CD4-positive, CD25-positive, alpha-beta regulatory T cell (primary cell): ENCODE measurements at regions not wholly inside any gene's neighbourhood (a gene's known extent, or its start where the extent isn't known, plus 50 kb on each side); places are given as distances from the start of the nearest gene placed in this dataset.

Experiments used
- ATAC-seq, 2 donors: fragments of 150-1000 bp; cut with Tn5 transposase; one replicate each; pipeline ENCODE4 v1.10.0; 2021; ENCODE audit warnings: low read depth in 2 of 2, moderate number of reproducible peaks in 2 of 2, moderate library complexity in 1 of 2
- DNase-seq, 3 donors: peaks; one replicate each; pipeline versions ENCODE4 v3.0.0 to v3.0.0-alpha.2; 2012 to 2022; ENCODE audit warnings: mixed read lengths in 1 of 3
- H3K27ac ChIP-seq: one replicate; pipeline ENCODE4 v1.7.0; 2013; ENCODE audit warnings: mild to moderate bottlenecking, low read length; ENCODE audit not compliant: insufficient read depth, poor library complexity, severe bottlenecking
- H3K27me3 ChIP-seq: one replicate; pipeline ENCODE4 v1.7.0; 2013; ENCODE audit warnings: low read length; ENCODE audit not compliant: control insufficient read depth, insufficient read depth
- H3K36me3 ChIP-seq: one replicate; pipeline ENCODE4 v1.7.0; 2013; ENCODE audit warnings: mild to moderate bottlenecking, low read length, moderate library complexity; ENCODE audit not compliant: control insufficient read depth, insufficient read depth
- H3K4me1 ChIP-seq: 2 replicates; pipeline ENCODE4 v1.7.0; 2013; ENCODE audit warnings: mild to moderate bottlenecking, low read length; ENCODE audit not compliant: insufficient read depth, control insufficient read depth, poor library complexity, severe bottlenecking
- H3K4me3 ChIP-seq: one replicate; pipeline ENCODE4 v1.7.0; 2013; ENCODE audit warnings: low read depth, mild to moderate bottlenecking, low read length, moderate library complexity
- H3K9me3 ChIP-seq, 2 experiments: 1 replicate in 1 of 2; 2 replicates in 1 of 2; pipeline ENCODE4 v1.7.0; 2013; ENCODE audit warnings: low read length in 2 of 2, mild to moderate bottlenecking in 1 of 2, moderate library complexity in 1 of 2; ENCODE audit not compliant: control insufficient read depth in 2 of 2
- H3K27ac Mint-ChIP-seq, 3 donors: one replicate each; pipeline ENCODE4 v1.8.0; 2020 to 2022; ENCODE audit warnings: mild to moderate bottlenecking in 3 of 3, mixed read lengths in 3 of 3, moderate library complexity in 2 of 3
- H3K27me3 Mint-ChIP-seq: one replicate; pipeline ENCODE4 v1.8.0; 2022; ENCODE audit warnings: mild to moderate bottlenecking, mixed read lengths
- H3K36me3 Mint-ChIP-seq: one replicate; pipeline ENCODE4 v1.8.0; 2020; ENCODE audit warnings: mixed read lengths
- H3K4me1 Mint-ChIP-seq, 4 donors: one replicate each; pipeline ENCODE4 v1.8.0; 2020 to 2022; ENCODE audit warnings: mixed read lengths in 4 of 4, mild to moderate bottlenecking in 1 of 4
- H3K4me3 Mint-ChIP-seq, 4 donors: one replicate each; pipeline ENCODE4 v1.8.0; 2020 to 2022; ENCODE audit warnings: mild to moderate bottlenecking in 4 of 4, mixed read lengths in 4 of 4, moderate library complexity in 3 of 4
- H3K9me3 Mint-ChIP-seq, 7 donors: one replicate each; pipeline ENCODE4 v1.8.0; 2020 to 2022; ENCODE audit warnings: mixed read lengths in 7 of 7, mild to moderate bottlenecking in 3 of 7, moderate library complexity in 2 of 7

GRCh38 chr1:106908689-106909088 lies 147.8 kb upstream of the PRMT6 start:
- ATAC-seq (no peak), DNase-seq (no peak)
- no peaks in the 10 kb centered on the region for H3K4me1 ChIP-seq
- Mint-ChIP-seq H3K4me3 (no peak overlapping the region), H3K27me3 (no peaks in the 10 kb centered on the region), H3K4me1 (no peaks in the 10 kb centered on the region), H3K9me3 (peaks cover 0 to 10% (median 0%) of the 10 kb centered on the region in 7 donors), H3K27ac (no peak overlapping the region), H3K36me3 (no peaks in the 10 kb centered on the region)
- no peaks in the 10 kb centered on the region for H3K9me3 ChIP-seq
- H3K27ac ChIP-seq, result no peak overlapping the region
- H3K36me3 ChIP-seq, result no peaks in the 10 kb centered on the region
- H3K4me3 ChIP-seq, result no peak overlapping the region
- no peaks in the 10 kb centered on the region for H3K27me3 ChIP-seq

- DNase-seq (no peak), ATAC-seq (no peak)
- H3K4me1 Mint-ChIP-seq, result no peaks in the 10 kb centered on the region
- no peak overlapping the region for H3K27ac Mint-ChIP-seq
- Histone ChIP-seq H3K27ac (no peak overlapping the region), H3K27me3 (no peaks in the 10 kb centered on the region), H3K36me3 (no peaks in the 10 kb centered on the region), H3K4me1 (no peaks in the 10 kb centered on the region), H3K4me3 (no peak overlapping the region), H3K9me3 (no peaks in the 10 kb centered on the region)
- H3K9me3 Mint-ChIP-seq, result peaks cover 0 to 3% (median 0%) of the 10 kb centered on the region in 7 donors
- H3K27me3 Mint-ChIP-seq, result no peaks in the 10 kb centered on the region
- H3K36me3 Mint-ChIP-seq, result no peaks in the 10 kb centered on the region
- H3K4me3 Mint-ChIP-seq, result no peak overlapping the region
Measured at GRCh38 chr1:106910798-106911197, 145.7 kb upstream of the PRMT6 start.

GRCh38 chr1:106912131-106912530 lies 144.3 kb upstream of the PRMT6 start:
- H3K4me1 Mint-ChIP-seq, result no peaks in the 10 kb centered on the region
- no peaks in the 10 kb centered on the region for H3K4me1 ChIP-seq
- H3K36me3 ChIP-seq, result no peaks in the 10 kb centered on the region
- no peak overlapping the region for H3K4me3 ChIP-seq
- ATAC-seq (no peak), DNase-seq (no peak)
- peaks cover 0 to 3% (median 0%) of the 10 kb centered on the region in 7 donors for H3K9me3 Mint-ChIP-seq
- H3K27me3 ChIP-seq, result no peaks in the 10 kb centered on the region
- no peaks in the 10 kb centered on the region for H3K9me3 ChIP-seq
- no peak overlapping the region for H3K27ac ChIP-seq
- no peaks in the 10 kb centered on the region for H3K27me3 Mint-ChIP-seq
- H3K4me3 Mint-ChIP-seq, result no peak overlapping the region
- H3K36me3 Mint-ChIP-seq, result no peaks in the 10 kb centered on the region
- no peak overlapping the region for H3K27ac Mint-ChIP-seq

GRCh38 chr1:106921186-106921585 lies 135.3 kb upstream of the PRMT6 start:
- Mint-ChIP-seq H3K9me3 (no peaks in the 10 kb centered on the region), H3K4me1 (no peaks in the 10 kb centered on the region), H3K36me3 (no peaks in the 10 kb centered on the region), H3K4me3 (no peak overlapping the region), H3K27me3 (no peaks in the 10 kb centered on the region), H3K27ac (no peak overlapping the region)
- no peak for DNase-seq
- H3K36me3 ChIP-seq, result no peaks in the 10 kb centered on the region
- H3K4me3 ChIP-seq, result no peak overlapping the region
- H3K9me3 ChIP-seq, result no peaks in the 10 kb centered on the region
- ATAC-seq, result no peak
- H3K27ac ChIP-seq, result no peak overlapping the region
- H3K4me1 ChIP-seq, result no peaks in the 10 kb centered on the region
- no peaks in the 10 kb centered on the region for H3K27me3 ChIP-seq

- no peaks in the 10 kb centered on the region for H3K4me1 Mint-ChIP-seq
- no peak for DNase-seq
- H3K27ac Mint-ChIP-seq, result no peak overlapping the region
Measured at GRCh38 chr1:106924360-106924759, 132.1 kb upstream of the PRMT6 start.

GRCh38 chr1:106925750-106926149 lies 130.7 kb upstream of the PRMT6 start:
- Mint-ChIP-seq H3K4me3 (no peak overlapping the region), H3K27me3 (no peaks in the 10 kb centered on the region), H3K27ac (no peak overlapping the region), H3K9me3 (peaks cover 0 to 7% (median 5%) of the 10 kb centered on the region in 7 donors), H3K4me1 (no peaks in the 10 kb centered on the region), H3K36me3 (no peaks in the 10 kb centered on the region)
- Histone ChIP-seq H3K9me3 (no peaks in the 10 kb centered on the region), H3K27me3 (no peaks in the 10 kb centered on the region), H3K36me3 (no peaks in the 10 kb centered on the region), H3K4me3 (no peak overlapping the region), H3K27ac (no peak overlapping the region), H3K4me1 (no peaks in the 10 kb centered on the region)
- ATAC-seq (no peak), DNase-seq (no peak)

More at GRCh38 chr1:106924360-106924759, 132.1 kb upstream of the PRMT6 start:
- no peak overlapping the region for H3K4me3 ChIP-seq
- Mint-ChIP-seq H3K36me3 (no peaks in the 10 kb centered on the region), H3K4me3 (no peak overlapping the region), H3K9me3 (peaks cover 0 to 5% (median 0%) of the 10 kb centered on the region in 7 donors), H3K27me3 (no peaks in the 10 kb centered on the region)
- H3K4me1 ChIP-seq, result no peaks in the 10 kb centered on the region
- H3K27me3 ChIP-seq, result no peaks in the 10 kb centered on the region
- no peaks in the 10 kb centered on the region for H3K36me3 ChIP-seq
- ATAC-seq, result no peak
- H3K9me3 ChIP-seq, result no peaks in the 10 kb centered on the region
- H3K27ac ChIP-seq, result no peak overlapping the region

GRCh38 chr1:106926803-106927582 lies 129.5 kb upstream of the PRMT6 start:
- no peaks in the 10 kb centered on the region for H3K36me3 ChIP-seq
- DNase-seq (no peak), ATAC-seq (no peak)
- Mint-ChIP-seq H3K4me1 (no peaks in the 10 kb centered on the region), H3K27me3 (no peaks in the 10 kb centered on the region), H3K9me3 (peaks cover 0 to 8% (median 5%) of the 10 kb centered on the region in 7 donors), H3K36me3 (no peaks in the 10 kb centered on the region), H3K4me3 (no peak overlapping the region), H3K27ac (no peak overlapping the region)
- H3K4me3 ChIP-seq, result no peak overlapping the region
- no peaks in the 10 kb centered on the region for H3K9me3 ChIP-seq
- H3K27me3 ChIP-seq, result no peaks in the 10 kb centered on the region
- H3K4me1 ChIP-seq, result no peaks in the 10 kb centered on the region
- H3K27ac ChIP-seq, result no peak overlapping the region

GRCh38 chr1:106937104-106937503 lies 119.4 kb upstream of the PRMT6 start:
- H3K4me3 Mint-ChIP-seq, result no peak overlapping the region
- H3K36me3 Mint-ChIP-seq, result no peaks in the 10 kb centered on the region
- no peaks in the 10 kb centered on the region for H3K27me3 Mint-ChIP-seq
- H3K4me1 Mint-ChIP-seq, result no peaks in the 10 kb centered on the region
- Histone ChIP-seq H3K36me3 (no peaks in the 10 kb centered on the region), H3K4me3 (no peak overlapping the region), H3K27me3 (no peaks in the 10 kb centered on the region), H3K9me3 (no peaks in the 10 kb centered on the region), H3K4me1 (no peaks in the 10 kb centered on the region), H3K27ac (no peak overlapping the region)
- no peak for ATAC-seq
- no peak overlapping the region for H3K27ac Mint-ChIP-seq
- no peak for DNase-seq
- H3K9me3 Mint-ChIP-seq, result peaks cover 0 to 10% (median 9%) of the 10 kb centered on the region in 7 donors
